HG03521 (cell line): ENCODE measurements at regions not wholly inside any gene's neighbourhood (a gene's known extent, or its start where the extent isn't known, plus 50 kb on each side); places are given as distances from the start of the nearest gene placed in this dataset.
A peak's percentile ranks its signal among the peaks of the same experiment; 100 is the strongest.
"Not testable (repeated sequence)": the region's sequence is repeated elsewhere in the genome, so short reads cannot be mapped to it uniquely, and the experiment has no call there.

Experiments
- ATAC-seq: cut with Tn5 transposase; IDR thresholded peaks from one replicate; pipeline ENCODE4 v1.9.1; 2021; ENCODE audit warnings: mild to moderate bottlenecking, moderate library complexity; ENCODE audit not compliant: unreplicated experiment

GRCh38 chr10:62585211-62585775, 211.1 kb downstream of the ZNF365 start:
- ATAC-seq, result no peak

DNA sequence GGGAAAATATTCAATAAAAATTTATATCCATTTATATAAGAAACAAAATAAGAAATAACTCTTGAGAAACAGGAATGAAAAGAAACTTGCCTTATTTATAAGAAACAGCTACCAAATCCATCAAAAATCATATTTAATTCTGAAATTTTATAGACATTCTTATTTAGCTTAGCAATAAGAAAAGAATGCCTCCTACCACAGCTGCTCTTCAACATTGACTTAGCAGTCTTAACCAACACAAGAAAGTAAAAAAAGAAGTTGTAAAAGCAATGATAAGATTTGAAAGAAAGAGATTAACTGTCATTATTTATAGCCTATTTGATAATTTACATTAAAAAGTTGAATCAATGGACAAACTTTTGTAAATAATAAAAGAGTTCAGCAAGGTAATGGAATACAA, 212.8 kb downstream of the ZNF365 start:
- ATAC-seq, result no peak

- no peak for ATAC-seq
Observed at GRCh38 chr10:62588116-62588515, 213.9 kb downstream of the ZNF365 start.

- ATAC-seq, result no peak
Observed at GRCh38 chr10:62589689-62590088, 214.8 kb upstream of the ADO start.

- ATAC-seq, result no peak
Observed at GRCh38 chr10:62590306-62590705, 214.2 kb upstream of the ADO start.

DNA sequence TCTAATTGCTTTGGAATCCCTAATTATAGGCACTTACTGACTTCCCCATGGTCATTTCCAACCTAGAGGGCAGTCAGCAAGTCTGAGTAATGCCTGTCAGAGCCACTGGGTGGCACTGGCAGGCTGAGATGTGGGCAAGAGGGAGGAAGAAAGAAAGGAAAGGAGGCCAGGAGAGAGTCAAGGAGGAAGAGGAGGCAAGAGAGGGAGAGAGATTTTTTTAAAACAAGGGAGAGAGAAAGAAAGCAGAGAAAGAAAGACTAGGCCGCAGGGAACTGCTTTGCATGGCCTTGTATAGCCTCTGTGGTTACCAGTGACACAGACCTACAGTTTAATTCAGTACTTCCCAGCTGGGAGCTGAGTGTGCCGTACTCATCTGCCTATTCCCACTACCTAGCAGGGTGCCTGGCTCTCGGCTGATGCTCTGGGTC, 210.4 kb upstream of the ADO start:
- ATAC-seq, result peak; percentile 68

GRCh38 chr10:62597226-62597625, 207.3 kb upstream of the ADO start:
- ATAC-seq, result no peak

DNA sequence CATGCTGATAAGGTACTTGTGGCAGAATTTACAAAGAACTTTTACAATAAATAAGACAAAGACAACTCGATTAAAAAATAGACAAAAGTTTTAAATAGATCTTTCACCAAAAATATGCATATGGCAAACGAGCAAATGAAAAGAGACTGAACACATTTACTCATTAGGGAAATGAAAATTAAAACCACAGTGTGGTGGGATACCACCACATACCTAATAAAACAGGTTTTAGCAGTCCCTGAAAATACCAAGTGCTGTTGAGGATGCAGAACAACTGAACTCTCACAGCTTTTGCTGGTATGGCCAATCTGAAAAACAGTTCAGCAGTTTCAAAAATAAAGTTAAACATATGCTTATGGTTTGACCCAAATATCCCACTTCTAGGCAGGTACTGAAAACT, 205.4 kb upstream of the ADO start:
- ATAC-seq, result no peak

DNA sequence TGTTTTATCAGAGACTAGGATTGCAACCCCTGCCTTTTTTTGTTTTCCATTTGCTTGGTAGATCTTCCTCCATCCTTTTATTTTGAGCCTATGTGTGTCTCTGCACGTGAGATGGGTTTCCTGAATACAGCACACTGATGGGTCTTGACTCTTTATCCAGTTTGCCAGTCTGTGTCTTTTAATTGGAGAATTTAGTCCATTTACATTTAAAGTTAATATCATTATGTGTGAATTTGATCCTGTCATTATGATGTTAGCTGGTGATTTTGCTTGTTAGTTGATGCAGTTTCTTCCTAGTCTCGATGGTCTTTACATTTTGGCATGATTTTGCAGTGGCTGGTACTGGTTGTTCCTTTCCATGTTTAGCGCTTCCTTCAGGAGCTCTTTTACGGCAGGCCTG, 198.0 kb upstream of the ADO start:
- not testable (repeated sequence) for ATAC-seq

GRCh38 chr10:62608189-62608875, 196.2 kb upstream of the ADO start:
- ATAC-seq, result not testable (repeated sequence)

- peak; percentile 67 for ATAC-seq
Observed at GRCh38 chr10:62610649-62611229, 193.8 kb upstream of the ADO start.

GRCh38 chr10:62613424-62613823, 191.1 kb upstream of the ADO start:
- no peak for ATAC-seq

DNA sequence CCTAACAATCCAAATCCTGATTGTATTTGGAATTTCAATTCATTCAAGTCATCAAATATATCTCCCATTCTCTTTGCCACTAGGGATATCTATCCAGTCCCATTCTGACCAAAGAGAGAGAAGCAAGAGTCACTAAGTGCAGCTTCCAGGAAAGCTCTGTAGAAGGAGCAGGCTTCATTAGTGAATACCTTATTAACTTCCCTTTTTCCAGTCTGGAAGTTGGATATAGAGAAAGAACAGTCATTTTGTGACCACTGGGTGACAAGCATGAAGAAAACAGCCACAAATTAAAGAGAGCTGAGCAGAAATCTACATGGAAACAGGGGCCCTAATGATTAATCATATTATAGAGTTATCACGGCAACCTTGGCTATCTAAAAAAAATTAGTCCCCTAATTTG, 190.7 kb upstream of the ADO start:
- ATAC-seq, result no peak

DNA sequence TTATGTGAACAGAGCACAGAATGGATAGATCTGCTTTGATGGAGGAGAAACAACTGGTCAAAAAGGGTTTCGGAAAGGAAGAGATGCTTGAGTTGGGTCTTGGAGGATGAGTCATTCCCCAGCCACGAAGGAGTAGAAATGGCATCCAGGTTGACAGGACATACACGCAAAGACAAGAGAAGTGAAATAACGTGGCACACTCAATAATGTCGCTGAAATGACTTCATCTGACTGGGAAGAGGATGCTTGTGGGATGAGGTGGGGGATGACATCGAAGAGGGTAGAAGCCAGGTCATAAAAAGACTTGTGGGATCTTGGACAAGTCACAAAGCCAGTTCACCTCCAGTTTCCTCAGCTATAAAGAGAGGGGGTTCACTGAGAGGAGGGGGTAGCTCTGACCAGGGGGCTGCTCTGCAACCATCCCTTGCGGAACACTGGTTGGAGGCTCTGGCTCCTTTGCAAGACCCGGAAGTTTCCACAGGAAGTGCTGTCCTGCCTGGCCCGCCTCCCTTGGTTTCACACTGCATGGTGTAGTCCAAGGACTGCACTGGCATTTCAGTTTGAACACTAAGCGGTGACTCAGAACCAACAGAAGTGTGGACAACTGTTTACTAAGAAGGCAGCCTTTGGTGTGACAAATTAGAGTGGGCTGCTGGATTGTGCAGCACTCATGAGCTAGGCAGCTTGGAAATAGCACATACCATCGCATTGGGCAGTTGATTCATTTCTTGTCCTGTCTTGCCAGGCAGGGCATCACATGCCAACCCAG, 189.9 kb upstream of the ADO start:
- ATAC-seq, result peak; percentile 55

DNA sequence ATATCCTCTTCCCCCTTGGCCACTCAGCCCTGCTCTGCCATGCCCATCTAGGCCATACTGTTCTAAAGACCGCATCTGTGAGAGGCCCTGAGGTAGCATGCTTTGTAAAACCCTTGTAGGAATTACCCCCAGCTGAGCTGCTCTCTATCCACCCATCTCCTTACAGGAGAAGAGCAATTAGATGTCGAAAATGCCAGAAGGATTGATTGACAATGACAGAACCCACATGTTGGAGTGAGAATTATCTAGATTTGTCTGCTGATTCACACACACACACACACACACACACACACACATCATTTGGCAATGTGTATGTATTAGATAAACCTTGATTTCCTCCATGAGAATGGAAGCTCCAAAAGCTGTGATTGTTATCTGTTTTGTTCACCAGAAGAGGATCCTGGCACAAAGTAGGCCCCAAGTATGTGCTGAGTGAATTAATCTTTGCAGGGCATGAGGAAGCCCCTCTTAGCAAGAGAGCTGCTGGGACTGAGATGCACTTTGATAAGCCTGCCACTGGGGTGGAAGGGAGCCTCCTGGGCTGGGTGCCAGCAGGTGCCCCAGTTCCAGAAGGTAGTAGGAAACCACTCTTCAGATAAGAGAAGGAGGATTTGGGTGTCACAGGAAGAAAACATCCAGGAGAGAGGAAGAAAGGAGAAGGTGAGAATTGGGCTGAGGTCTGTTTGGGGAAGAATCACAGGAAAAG, 187.5 kb upstream of the ADO start:
- no peak for ATAC-seq

GRCh38 chr10:62617652-62618051, 186.9 kb upstream of the ADO start:
- ATAC-seq, result no peak

- no peak for ATAC-seq
Observed at GRCh38 chr10:62618054-62618453, 186.5 kb upstream of the ADO start.

- ATAC-seq, result no peak
Observed at GRCh38 chr10:62618576-62619412, 185.7 kb upstream of the ADO start.

- ATAC-seq, result no peak
Observed at GRCh38 chr10:62619413-62619738, 185.1 kb upstream of the ADO start.

DNA sequence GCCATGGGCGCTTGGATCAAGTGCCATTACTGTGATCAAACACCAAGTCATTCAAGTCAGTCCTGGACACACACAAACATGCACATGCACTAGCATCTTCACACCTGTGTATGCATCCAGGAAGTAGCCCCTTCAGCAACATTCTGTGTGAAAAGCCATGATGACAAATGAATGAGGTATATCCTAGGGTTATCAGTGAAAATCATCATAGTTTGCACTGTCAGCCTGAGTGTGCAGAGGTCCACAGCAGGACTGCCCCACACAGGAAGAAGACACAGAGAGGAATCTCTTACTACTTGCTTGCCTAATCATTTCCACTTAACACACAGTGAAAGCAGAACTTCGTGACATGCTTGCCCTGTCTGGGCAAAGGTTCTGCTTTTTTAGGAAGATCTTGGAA, 184.0 kb upstream of the ADO start:
- ATAC-seq, result no peak
